ENCODE measurements at regions not wholly inside any gene's neighbourhood (a gene's known extent, or its start where the extent isn't known, plus 50 kb on each side); places are given as distances from the start of the nearest gene placed in this dataset.

DNA sequence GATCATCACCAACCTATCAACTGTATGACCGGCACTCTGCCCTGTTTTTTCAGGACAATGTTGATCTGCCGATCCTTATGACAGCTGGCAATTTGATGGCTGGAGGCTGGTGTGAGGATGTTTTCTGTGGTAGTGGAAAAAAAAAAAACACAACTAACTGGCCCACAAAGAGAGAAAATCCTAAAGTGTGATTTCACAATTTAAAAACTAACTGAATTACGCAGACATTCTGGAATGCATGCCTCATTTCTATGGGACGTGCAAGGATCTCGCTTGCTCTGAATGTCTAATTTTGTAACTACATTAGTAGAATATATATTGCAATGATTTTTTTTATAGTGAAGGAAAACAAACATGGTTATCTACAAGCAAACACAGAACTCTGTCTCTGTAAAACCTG, 590.5 kb downstream of the ETS1 start:
- Histone ChIP-seq H3K4me3 (no peak overlapping the region), H3K9ac (ENCODE audit: insufficient read depth in 1 of 2, low read length in 2 of 2) (no peak overlapping the region), H3K27ac (ENCODE audit: low read depth in 1 of 2, low read length in 1 of 2) (no peak overlapping the region), H3K9me3 (ENCODE audit: control insufficient read depth in 4 of 4, insufficient read depth in 3 of 4, low read length in 3 of 4) (peaks cover 0 to 2% (median 0%) of the 10 kb centered on the region in 4 donors), H3K27me3 (ENCODE audit: control insufficient read depth in 3 of 3, insufficient read depth in 3 of 3, low read length in 2 of 3) (no peaks in the 10 kb centered on the region), H3K36me3 (ENCODE audit: control insufficient read depth in 4 of 4, insufficient read depth in 4 of 4, low read length in 4 of 4) (no peaks in the 10 kb centered on the region), H3K4me1 (ENCODE audit: control insufficient read depth in 5 of 5, insufficient read depth in 5 of 5, low read length in 5 of 5) (no peaks in the 10 kb centered on the region)
- TF ChIP-seq, protein P1, sequence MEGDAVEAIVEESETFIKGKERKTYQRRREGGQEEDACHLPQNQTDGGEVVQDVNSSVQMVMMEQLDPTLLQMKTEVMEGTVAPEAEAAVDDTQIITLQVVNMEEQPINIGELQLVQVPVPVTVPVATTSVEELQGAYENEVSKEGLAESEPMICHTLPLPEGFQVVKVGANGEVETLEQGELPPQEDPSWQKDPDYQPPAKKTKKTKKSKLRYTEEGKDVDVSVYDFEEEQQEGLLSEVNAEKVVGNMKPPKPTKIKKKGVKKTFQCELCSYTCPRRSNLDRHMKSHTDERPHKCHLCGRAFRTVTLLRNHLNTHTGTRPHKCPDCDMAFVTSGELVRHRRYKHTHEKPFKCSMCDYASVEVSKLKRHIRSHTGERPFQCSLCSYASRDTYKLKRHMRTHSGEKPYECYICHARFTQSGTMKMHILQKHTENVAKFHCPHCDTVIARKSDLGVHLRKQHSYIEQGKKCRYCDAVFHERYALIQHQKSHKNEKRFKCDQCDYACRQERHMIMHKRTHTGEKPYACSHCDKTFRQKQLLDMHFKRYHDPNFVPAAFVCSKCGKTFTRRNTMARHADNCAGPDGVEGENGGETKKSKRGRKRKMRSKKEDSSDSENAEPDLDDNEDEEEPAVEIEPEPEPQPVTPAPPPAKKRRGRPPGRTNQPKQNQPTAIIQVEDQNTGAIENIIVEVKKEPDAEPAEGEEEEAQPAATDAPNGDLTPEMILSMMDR (IDR thresholded peaks at IDR 0.05; ENCODE audit: control extremely low read depth, extremely low read depth) = no peak
- WGBS, 2 donors = 93% methylated on average over 5 of the region's 5 CpGs
- DNase-seq (no peak), ATAC-seq (ENCODE audit: insufficient read depth, low FRiP score) (no peak)

DNA sequence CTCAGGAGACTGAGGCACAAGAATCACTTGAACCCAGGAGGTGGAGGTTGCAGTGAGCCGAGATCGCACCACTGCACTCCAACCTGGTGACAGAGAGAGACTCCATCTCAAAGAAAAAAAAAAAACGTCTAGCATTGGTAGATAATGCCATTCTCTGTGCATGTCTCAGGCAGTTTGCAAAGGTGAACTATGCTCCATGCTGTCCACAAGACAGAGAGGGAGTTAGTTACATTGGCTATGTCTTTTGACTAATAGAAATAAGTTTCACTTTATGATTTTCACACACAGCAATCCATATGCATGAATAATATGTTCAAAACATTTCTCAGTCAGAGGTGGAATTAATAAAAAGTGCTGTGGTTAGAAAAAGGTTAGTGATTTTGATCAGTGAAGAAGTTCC, 591.4 kb downstream of the ETS1 start:
- no peak overlapping the region for H3K4me3 ChIP-seq
- whole genome bisulfite sequencing, 2 donors = 85 to 87% methylated on average over 3 of the region's 3 CpGs
- H3K4me1 ChIP-seq (ENCODE audit: control insufficient read depth in 5 of 5, insufficient read depth in 5 of 5, low read length in 5 of 5) = no peaks in the 10 kb centered on the region
- no peak for ATAC-seq (ENCODE audit: insufficient read depth, low FRiP score)
- DNase-seq = no peak
- no peak overlapping the region for H3K9ac ChIP-seq (ENCODE audit: insufficient read depth in 1 of 2, low read length in 2 of 2)
- H3K27me3 ChIP-seq (ENCODE audit: control insufficient read depth in 3 of 3, insufficient read depth in 3 of 3, low read length in 2 of 3) = no peaks in the 10 kb centered on the region
- H3K36me3 ChIP-seq (ENCODE audit: control insufficient read depth in 4 of 4, insufficient read depth in 4 of 4, low read length in 4 of 4) = no peaks in the 10 kb centered on the region
- no peak overlapping the region for H3K27ac ChIP-seq (ENCODE audit: low read depth in 1 of 2, low read length in 1 of 2)
- TF ChIP-seq, protein P1 (IDR thresholded peaks at IDR 0.05; ENCODE audit: control extremely low read depth, extremely low read depth) = no peak
- H3K9me3 ChIP-seq (ENCODE audit: control insufficient read depth in 4 of 4, insufficient read depth in 3 of 4, low read length in 3 of 4) = peaks cover 0 to 2% (median 0%) of the 10 kb centered on the region in 4 donors

DNA sequence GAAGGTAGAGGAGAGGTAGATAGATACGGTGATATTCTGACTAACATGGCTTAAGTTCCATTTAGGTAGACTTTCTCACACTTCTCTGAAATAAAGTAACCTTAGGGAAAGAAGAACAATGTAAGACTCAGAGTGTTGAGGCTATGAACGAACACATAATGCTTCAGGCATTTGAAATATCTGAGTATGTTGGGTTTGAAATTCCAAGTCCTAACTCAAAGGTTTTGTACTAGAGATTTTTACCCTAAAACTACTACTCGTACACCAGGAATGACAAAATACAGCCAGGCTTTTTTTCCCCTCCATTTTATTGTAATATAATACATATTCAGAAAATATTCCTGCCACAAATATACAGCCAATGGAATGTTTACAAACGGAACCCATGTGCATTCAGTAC, 592.6 kb downstream of the ETS1 start:
- no peaks in the 10 kb centered on the region for H3K4me1 ChIP-seq (ENCODE audit: control insufficient read depth in 5 of 5, insufficient read depth in 5 of 5, low read length in 5 of 5)
- H3K9me3 ChIP-seq (ENCODE audit: control insufficient read depth in 4 of 4, insufficient read depth in 3 of 4, low read length in 3 of 4) = peaks cover 0 to 2% (median 0%) of the 10 kb centered on the region in 4 donors
- H3K27me3 ChIP-seq (ENCODE audit: control insufficient read depth in 3 of 3, insufficient read depth in 3 of 3, low read length in 2 of 3) = no peaks in the 10 kb centered on the region
- no peak for DNase-seq
- TF ChIP-seq, protein P1 (IDR thresholded peaks at IDR 0.05; ENCODE audit: control extremely low read depth, extremely low read depth) = no peak
- H3K27ac ChIP-seq (ENCODE audit: low read depth in 1 of 2, low read length in 1 of 2) = no peak overlapping the region
- WGBS, 2 donors = 70 to 89% methylated on average over 4 of the region's 4 CpGs
- H3K36me3 ChIP-seq (ENCODE audit: control insufficient read depth in 4 of 4, insufficient read depth in 4 of 4, low read length in 4 of 4) = no peaks in the 10 kb centered on the region
- H3K9ac ChIP-seq (ENCODE audit: insufficient read depth in 1 of 2, low read length in 2 of 2) = no peak overlapping the region
- no peak overlapping the region for H3K4me3 ChIP-seq
- no peak for ATAC-seq (ENCODE audit: insufficient read depth, low FRiP score)

DNA sequence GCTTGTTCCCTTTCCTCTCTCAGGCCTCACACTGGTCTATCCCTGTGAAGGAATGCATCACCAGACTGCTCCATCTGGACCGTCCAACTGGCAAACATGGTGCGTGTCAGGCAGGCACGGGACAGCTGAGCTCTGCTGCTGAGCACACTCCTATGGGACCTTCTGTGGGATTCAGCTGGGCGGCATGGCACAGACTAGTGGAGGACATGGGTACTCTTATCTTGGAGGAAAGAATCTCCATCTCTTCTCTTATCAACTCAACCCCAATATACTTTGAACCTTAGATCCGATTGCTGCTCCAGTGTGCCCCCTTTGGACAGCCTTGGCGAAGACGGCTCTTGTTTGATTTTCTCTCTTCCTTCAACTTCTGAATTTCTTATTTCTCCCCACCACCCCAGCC, 593.6 kb downstream of the ETS1 start:
- Histone ChIP-seq H3K4me3 (no peak overlapping the region), H3K4me1 (ENCODE audit: control insufficient read depth in 5 of 5, insufficient read depth in 5 of 5, low read length in 5 of 5) (no peaks in the 10 kb centered on the region), H3K9ac (ENCODE audit: insufficient read depth in 1 of 2, low read length in 2 of 2) (no peak overlapping the region), H3K27ac (ENCODE audit: low read depth in 1 of 2, low read length in 1 of 2) (no peak overlapping the region), H3K27me3 (ENCODE audit: control insufficient read depth in 3 of 3, insufficient read depth in 3 of 3, low read length in 2 of 3) (no peaks in the 10 kb centered on the region), H3K36me3 (ENCODE audit: control insufficient read depth in 4 of 4, insufficient read depth in 4 of 4, low read length in 4 of 4) (no peaks in the 10 kb centered on the region), H3K9me3 (ENCODE audit: control insufficient read depth in 4 of 4, insufficient read depth in 3 of 4, low read length in 3 of 4) (peaks cover 0 to 2% (median 0%) of the 10 kb centered on the region in 4 donors)
- 91 to 92% methylated on average over 7 of the region's 7 CpGs for WGBS, 2 donors
- no peak for ATAC-seq (ENCODE audit: insufficient read depth, low FRiP score)
- TF ChIP-seq, protein P1 (IDR thresholded peaks at IDR 0.05; ENCODE audit: control extremely low read depth, extremely low read depth) = no peak
- DNase-seq = no peak
